ENCODE measurements at regions not wholly inside any gene's neighbourhood (a gene's known extent, or its start where the extent isn't known, plus 50 kb on each side); places are given as distances from the start of the nearest gene placed in this dataset.

DNA sequence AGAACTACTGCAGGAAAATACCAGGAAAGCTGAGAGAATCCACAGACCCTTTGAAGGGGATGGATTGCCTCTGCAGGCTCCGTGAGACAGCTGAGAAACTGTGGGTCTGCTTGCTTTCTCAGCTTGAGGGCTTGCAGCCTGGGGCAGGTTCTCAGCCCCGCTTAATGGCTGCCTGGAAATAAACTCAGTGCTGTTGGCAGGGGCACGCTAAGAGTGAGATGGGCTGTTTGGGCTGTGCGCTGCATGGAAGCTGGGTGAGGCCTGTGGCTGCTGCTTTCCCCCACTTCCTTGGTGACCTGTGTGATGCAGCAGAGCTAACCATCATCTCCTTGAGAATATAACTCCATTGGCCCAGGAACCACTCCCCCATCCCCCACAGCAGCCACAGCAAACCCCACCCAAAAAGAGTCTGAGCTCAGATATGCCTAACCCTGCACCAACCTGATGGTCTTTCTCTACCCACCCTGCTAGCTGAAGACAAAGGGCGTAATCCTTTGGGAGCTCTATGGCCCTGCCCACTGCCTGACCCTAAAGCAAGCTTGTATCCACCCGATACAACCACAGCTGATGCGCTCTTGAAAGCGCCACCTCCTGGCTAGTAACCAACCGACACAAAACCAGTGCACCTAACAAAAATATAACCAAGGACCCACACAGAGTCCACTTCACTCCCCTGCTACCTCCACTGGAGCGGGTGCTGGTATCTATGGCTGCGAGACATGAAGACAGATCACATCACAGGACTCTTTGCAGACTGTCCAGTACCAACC is 800.6 kb upstream of the MAP3K7 start:
- TF ChIP-seq, protein P1, sequence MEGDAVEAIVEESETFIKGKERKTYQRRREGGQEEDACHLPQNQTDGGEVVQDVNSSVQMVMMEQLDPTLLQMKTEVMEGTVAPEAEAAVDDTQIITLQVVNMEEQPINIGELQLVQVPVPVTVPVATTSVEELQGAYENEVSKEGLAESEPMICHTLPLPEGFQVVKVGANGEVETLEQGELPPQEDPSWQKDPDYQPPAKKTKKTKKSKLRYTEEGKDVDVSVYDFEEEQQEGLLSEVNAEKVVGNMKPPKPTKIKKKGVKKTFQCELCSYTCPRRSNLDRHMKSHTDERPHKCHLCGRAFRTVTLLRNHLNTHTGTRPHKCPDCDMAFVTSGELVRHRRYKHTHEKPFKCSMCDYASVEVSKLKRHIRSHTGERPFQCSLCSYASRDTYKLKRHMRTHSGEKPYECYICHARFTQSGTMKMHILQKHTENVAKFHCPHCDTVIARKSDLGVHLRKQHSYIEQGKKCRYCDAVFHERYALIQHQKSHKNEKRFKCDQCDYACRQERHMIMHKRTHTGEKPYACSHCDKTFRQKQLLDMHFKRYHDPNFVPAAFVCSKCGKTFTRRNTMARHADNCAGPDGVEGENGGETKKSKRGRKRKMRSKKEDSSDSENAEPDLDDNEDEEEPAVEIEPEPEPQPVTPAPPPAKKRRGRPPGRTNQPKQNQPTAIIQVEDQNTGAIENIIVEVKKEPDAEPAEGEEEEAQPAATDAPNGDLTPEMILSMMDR (IDR thresholded peaks at IDR 0.05), result no peak
- TF ChIP-seq POLR2A (IDR thresholded peaks at IDR 0.05), result no peak

Data from body of pancreas (tissue), 4 donors.